ENCODE measurements at regions not wholly inside any gene's neighbourhood (a gene's known extent, or its start where the extent isn't known, plus 50 kb on each side); places are given as distances from the start of the nearest gene placed in this dataset.

GRCh38 chr6:150492941-150493340 is 106.7 kb upstream of the PLEKHG1 start:
- no peak for TF ChIP-seq CTCF (IDR thresholded peaks at IDR 0.05; ENCODE audit: extremely low read depth in 1 of 2, insufficient read depth in 1 of 2, low read depth in 1 of 2, low read length in 2 of 2)
- no peak for TF ChIP-seq POLR2A (IDR thresholded peaks at IDR 0.05; ENCODE audit: low read depth, low read length)

Data from endothelial cell of umbilical vein (primary cell).